Activated T-helper 1 cell treated with anti-CD3 and anti-CD28 coated beads, Interleukin-12 subunit alpha, Interleukin-12 subunit beta, Interleukin-2, Interleukin-4 antibody, amounts not matched to agents 30 ng/mL and 10 ng/mL and 1 ng/mL, durations not matched to agents 14 hours and 24 hours and 36 hours (primary cell): ENCODE measurements at regions not wholly inside any gene's neighbourhood (a gene's known extent, or its start where the extent isn't known, plus 50 kb on each side); places are given as distances from the start of the nearest gene placed in this dataset.

ENCODE experiments used
- DNase-seq: peaks from one replicate; pipeline ENCODE4 v3.0.0; 2021; ENCODE audit warnings: low spot score
- H3K27ac Mint-ChIP-seq: one replicate; pipeline ENCODE4 v1.8.0; 2021; ENCODE audit warnings: mild to moderate bottlenecking, mixed read lengths
- H3K27me3 Mint-ChIP-seq: one replicate; pipeline ENCODE4 v1.8.0; 2022; ENCODE audit warnings: mild to moderate bottlenecking, moderate library complexity, mixed read lengths; ENCODE audit not compliant: insufficient read depth
- H3K36me3 Mint-ChIP-seq: one replicate; pipeline ENCODE4 v1.8.0; 2021; ENCODE audit warnings: low read depth, mixed read lengths
- H3K4me1 Mint-ChIP-seq: one replicate; pipeline ENCODE4 v1.8.0; 2021; ENCODE audit warnings: low read depth, mixed read lengths
- H3K4me3 Mint-ChIP-seq: one replicate; pipeline ENCODE4 v1.8.0; 2021; ENCODE audit warnings: mild to moderate bottlenecking, moderate library complexity, mixed read lengths
- H3K9me3 Mint-ChIP-seq: one replicate; pipeline ENCODE4 v1.8.0; 2021; ENCODE audit warnings: mixed read lengths
- intact Hi-C: fragments of 100-400 bp; cut with micrococcal nuclease; formaldehyde crosslinking; loops from one replicate; pipeline ENCODE4 v1.15.1; 2024

DNA sequence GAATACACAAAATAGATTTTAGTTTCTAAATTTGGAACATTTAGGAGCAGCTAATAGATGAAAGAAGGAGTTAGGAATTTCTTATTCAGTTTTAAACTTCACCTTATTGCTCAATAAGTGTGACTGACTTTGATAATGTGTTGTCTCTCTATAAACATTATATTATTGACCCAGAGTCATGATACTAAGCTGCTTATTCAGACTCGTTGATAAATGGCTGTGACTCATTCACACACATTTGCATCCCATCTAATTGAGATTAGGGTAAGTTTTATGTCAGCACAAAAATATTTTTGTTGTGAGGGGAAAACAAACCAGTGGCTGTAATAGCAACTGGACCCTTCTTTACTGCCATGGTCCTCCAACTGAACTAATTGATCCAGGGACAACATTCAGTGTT is 137.6 kb downstream of the GOLIM4 start:
- DNase-seq: no peak
- Mint-ChIP-seq H3K4me3 (no peak overlapping the region), H3K27ac (no peak overlapping the region), H3K27me3 (no peaks in the 10 kb centered on the region), H3K4me1 (no peaks in the 10 kb centered on the region), H3K36me3 (no peaks in the 10 kb centered on the region), H3K9me3 (no peaks in the 10 kb centered on the region)
- intact Hi-C loops: no loop called here

- intact Hi-C loops: no loop called here
- Mint-ChIP-seq H3K27ac (no peak overlapping the region), H3K27me3 (no peaks in the 10 kb centered on the region), H3K36me3 (no peaks in the 10 kb centered on the region), H3K4me1 (no peaks in the 10 kb centered on the region), H3K9me3 (no peaks in the 10 kb centered on the region), H3K4me3 (no peak overlapping the region)
- DNase-seq: no peak
These were observed 142.8 kb downstream of the GOLIM4 start for GRCh38 chr3:167952969-167953368.

- H3K4me1 Mint-ChIP-seq: no peaks in the 10 kb centered on the region
- no peak overlapping the region for H3K27ac Mint-ChIP-seq
- no peaks in the 10 kb centered on the region for H3K9me3 Mint-ChIP-seq
- DNase-seq: no peak
- no peaks in the 10 kb centered on the region for H3K36me3 Mint-ChIP-seq
- intact Hi-C loops: no loop called here
- no peak overlapping the region for H3K4me3 Mint-ChIP-seq
- peaks cover 2% of the 10 kb centered on the region for H3K27me3 Mint-ChIP-seq
These were observed 145.5 kb downstream of the GOLIM4 start for GRCh38 chr3:167950212-167950611.

GRCh38 chr3:167941234-167941995 is 154.3 kb downstream of the GOLIM4 start:
- peaks cover 4% of the 10 kb centered on the region for H3K4me1 Mint-ChIP-seq
- H3K27ac Mint-ChIP-seq: no peak overlapping the region
- no peak for DNase-seq
- H3K36me3 Mint-ChIP-seq: no peaks in the 10 kb centered on the region
- H3K9me3 Mint-ChIP-seq: no peaks in the 10 kb centered on the region
- H3K27me3 Mint-ChIP-seq: peaks cover 6% of the 10 kb centered on the region
- no peak overlapping the region for H3K4me3 Mint-ChIP-seq
- intact Hi-C loops: no loop called here

DNA sequence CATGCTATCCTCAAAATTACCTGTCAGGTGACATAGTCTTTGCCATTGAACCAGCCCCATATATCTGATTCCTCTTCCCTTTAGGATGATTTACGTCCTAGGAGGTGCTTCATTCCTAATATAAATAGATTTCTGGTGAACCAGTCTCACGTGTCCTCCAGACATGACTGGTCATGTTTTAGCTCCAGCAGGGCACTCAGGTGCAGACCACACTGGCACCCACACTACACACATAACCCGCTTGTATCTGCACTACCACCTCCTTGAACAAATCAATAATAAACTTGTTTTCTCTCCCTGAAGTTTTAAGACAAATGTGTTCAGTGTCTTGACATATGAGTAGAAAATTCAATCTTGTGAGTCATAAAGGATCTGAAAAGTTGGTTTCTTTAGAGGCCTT is 155.5 kb downstream of the GOLIM4 start:
- intact Hi-C loops: no loop called here
- DNase-seq: no peak

DNA sequence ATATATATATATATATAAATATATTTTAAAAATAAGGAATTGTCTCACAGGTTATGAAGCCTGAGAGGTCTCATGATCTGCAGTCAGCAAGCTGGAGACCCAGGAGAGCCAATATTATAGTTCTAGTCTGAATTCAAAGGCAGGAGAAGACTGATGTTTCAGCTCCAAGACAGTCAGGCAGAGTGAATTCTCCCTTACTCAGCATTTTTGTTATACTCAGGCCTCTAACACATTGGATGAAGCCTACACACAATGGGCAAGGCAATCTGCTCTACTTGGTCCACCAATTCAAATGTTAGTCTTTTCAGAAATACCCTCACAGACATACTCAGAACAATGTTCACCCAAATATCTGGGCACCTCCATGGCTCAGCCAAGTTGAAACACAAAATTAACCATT is 157.2 kb downstream of the GOLIM4 start:
- no peaks in the 10 kb centered on the region for H3K36me3 Mint-ChIP-seq
- no peak for DNase-seq
- intact Hi-C loops: no loop called here
- no peaks in the 10 kb centered on the region for H3K9me3 Mint-ChIP-seq
- H3K4me3 Mint-ChIP-seq: no peak overlapping the region
- H3K4me1 Mint-ChIP-seq: peaks cover 4% of the 10 kb centered on the region
- no peak overlapping the region for H3K27ac Mint-ChIP-seq
- H3K27me3 Mint-ChIP-seq: peaks cover 6% of the 10 kb centered on the region

More for the DNA sequence above, 155.5 kb downstream of the GOLIM4 start:
- Mint-ChIP-seq H3K27me3 (peaks cover 6% of the 10 kb centered on the region), H3K36me3 (no peaks in the 10 kb centered on the region), H3K9me3 (no peaks in the 10 kb centered on the region), H3K27ac (no peak overlapping the region), H3K4me3 (no peak overlapping the region), H3K4me1 (peaks cover 4% of the 10 kb centered on the region)

DNA sequence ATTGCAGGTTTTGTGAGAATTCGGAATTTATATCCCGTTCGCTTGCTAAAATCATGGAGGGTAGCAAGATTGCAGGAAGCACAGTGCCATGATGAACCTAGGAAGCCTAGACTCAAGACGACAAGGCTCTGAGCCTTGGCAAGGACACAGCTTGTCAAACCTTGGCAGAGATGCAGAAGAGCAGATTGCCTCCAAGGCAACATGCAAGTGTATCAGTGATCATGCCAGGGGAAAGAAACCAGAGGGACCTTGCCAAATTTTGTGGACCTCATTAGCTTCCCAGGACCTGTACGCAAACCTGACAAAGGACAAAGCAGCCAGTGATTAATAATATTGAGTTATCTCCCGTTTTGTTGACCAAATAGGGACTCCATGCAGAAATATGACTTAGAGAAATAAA is 159.7 kb downstream of the GOLIM4 start:
- H3K36me3 Mint-ChIP-seq: no peaks in the 10 kb centered on the region
- H3K4me3 Mint-ChIP-seq: no peak overlapping the region
- no peak for DNase-seq
- intact Hi-C loops: no loop called here
- no peaks in the 10 kb centered on the region for H3K27me3 Mint-ChIP-seq
- no peaks in the 10 kb centered on the region for H3K9me3 Mint-ChIP-seq
- no peaks in the 10 kb centered on the region for H3K4me1 Mint-ChIP-seq
- no peak overlapping the region for H3K27ac Mint-ChIP-seq

DNA sequence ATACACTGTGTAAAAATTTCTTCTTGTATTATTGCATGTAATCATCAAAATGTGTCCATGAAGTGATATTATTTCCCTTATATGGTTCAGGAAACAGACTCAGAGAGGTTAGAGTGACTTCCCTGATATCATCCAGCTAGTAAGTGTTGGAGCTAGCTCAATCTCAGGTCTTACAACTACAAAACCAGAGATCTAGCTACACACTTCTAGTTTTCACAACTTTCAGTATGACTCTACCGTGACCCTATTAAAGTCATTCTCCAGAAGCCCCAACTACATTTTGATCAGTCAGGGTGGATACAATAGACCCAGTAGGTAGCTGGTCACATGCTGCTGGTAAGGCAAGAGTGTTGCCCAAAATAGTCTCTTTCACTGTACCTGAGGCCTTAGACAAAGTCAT is 165.3 kb downstream of the GOLIM4 start:
- intact Hi-C loops: no loop called here
- Mint-ChIP-seq H3K4me1 (no peaks in the 10 kb centered on the region), H3K27me3 (no peaks in the 10 kb centered on the region), H3K27ac (no peak overlapping the region), H3K9me3 (no peaks in the 10 kb centered on the region), H3K36me3 (no peaks in the 10 kb centered on the region), H3K4me3 (no peak overlapping the region)
- no peak for DNase-seq

DNA sequence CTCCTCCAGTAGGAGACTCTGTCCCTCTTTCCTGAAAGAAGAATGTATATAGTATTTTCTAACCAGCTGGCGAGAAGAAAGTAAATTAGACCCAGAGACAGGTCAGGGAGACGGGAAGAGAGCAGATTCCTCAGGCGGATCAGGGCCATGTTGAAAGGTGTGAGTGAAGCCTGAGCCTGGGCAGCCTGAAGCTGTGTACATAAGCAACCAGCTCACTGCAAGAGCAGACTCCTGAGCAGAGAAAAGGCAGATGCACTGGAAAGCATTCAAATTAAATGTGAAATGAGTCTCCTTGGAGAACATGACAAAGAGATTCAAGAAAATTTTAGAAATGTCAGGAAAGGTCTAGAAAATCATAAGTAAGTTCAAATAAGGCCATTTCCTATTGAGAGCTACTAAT is 165.8 kb downstream of the GOLIM4 start:
- no peaks in the 10 kb centered on the region for H3K36me3 Mint-ChIP-seq
- intact Hi-C loops: no loop called here
- H3K4me1 Mint-ChIP-seq: no peaks in the 10 kb centered on the region
- H3K9me3 Mint-ChIP-seq: no peaks in the 10 kb centered on the region
- no peak for DNase-seq
- H3K4me3 Mint-ChIP-seq: no peak overlapping the region
- H3K27ac Mint-ChIP-seq: no peak overlapping the region
- no peaks in the 10 kb centered on the region for H3K27me3 Mint-ChIP-seq

DNA sequence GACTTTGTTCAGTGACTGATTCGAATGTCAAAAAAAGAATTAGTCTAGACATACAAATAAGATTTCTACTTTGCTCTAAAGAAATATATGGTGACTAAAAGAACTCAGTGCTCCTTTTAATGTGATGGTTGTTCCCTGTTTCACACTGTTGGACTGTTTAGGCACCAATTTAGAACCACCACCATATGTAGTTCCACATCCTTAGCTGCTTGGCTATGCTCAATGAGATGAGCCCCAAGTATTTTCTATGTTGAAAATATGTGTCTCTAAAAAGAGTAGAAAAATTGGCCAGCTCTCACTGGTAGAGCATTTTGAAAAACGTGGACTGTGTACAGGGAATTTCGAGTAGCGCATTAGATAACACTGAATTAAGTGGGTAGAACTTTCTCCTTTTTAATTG is 167.3 kb downstream of the GOLIM4 start:
- H3K9me3 Mint-ChIP-seq: no peaks in the 10 kb centered on the region
- H3K36me3 Mint-ChIP-seq: no peaks in the 10 kb centered on the region
- DNase-seq: no peak
- intact Hi-C loops: loop anchor here (1.0 kb wide), 2 partner anchors 112 to 237 kb away; no protein-coding TSS in a partner anchor
- no peak overlapping the region for H3K27ac Mint-ChIP-seq
- H3K4me1 Mint-ChIP-seq: no peaks in the 10 kb centered on the region
- H3K27me3 Mint-ChIP-seq: no peaks in the 10 kb centered on the region
- H3K4me3 Mint-ChIP-seq: no peak overlapping the region

DNA sequence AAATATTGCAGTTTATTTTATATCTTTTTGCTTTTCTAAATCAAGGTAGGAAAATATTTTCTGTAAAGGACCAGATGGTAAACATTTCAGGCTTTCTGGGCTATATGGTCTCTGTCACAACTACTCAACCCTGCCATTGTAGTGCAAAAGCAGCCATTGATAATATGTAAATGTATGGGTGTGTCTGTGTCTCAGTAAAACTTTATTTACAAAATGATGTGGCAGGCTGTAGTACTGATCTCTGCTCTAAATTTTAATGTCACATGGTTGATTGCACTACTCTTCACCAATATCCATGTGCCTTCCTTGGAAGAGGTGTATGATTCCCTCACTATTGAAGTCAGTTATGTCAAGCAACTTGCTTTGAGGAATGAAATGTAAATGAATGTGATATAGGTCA is 175.0 kb downstream of the GOLIM4 start:
- H3K4me3 Mint-ChIP-seq: no peak overlapping the region
- no peak for DNase-seq
- no peaks in the 10 kb centered on the region for H3K4me1 Mint-ChIP-seq
- no peaks in the 10 kb centered on the region for H3K36me3 Mint-ChIP-seq
- no peaks in the 10 kb centered on the region for H3K27me3 Mint-ChIP-seq
- no peak overlapping the region for H3K27ac Mint-ChIP-seq
- no peaks in the 10 kb centered on the region for H3K9me3 Mint-ChIP-seq
- intact Hi-C loops: no loop called here

DNA sequence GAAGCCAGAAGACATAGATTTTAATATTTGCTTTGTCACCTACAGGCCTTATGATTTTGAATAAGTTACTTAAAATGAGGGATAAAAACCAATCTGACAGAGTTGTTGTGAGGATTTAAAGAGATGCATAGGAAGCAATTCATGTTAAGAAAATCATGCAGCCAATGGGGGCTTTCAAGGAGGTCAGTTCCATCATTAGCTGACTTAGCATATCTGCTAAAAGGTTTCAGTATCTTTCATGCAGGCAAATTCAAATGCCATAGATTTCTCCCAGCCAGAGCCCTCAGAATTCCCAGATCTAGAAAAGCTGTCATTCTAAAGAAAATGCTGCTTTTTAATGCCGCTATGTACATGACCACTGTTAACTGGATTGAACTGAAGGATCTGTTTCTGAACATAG is 176.1 kb downstream of the GOLIM4 start:
- H3K4me1 Mint-ChIP-seq: no peaks in the 10 kb centered on the region
- DNase-seq: no peak
- no peaks in the 10 kb centered on the region for H3K36me3 Mint-ChIP-seq
- no peaks in the 10 kb centered on the region for H3K27me3 Mint-ChIP-seq
- H3K27ac Mint-ChIP-seq: no peak overlapping the region
- intact Hi-C loops: no loop called here
- H3K4me3 Mint-ChIP-seq: no peak overlapping the region
- H3K9me3 Mint-ChIP-seq: no peaks in the 10 kb centered on the region

DNA sequence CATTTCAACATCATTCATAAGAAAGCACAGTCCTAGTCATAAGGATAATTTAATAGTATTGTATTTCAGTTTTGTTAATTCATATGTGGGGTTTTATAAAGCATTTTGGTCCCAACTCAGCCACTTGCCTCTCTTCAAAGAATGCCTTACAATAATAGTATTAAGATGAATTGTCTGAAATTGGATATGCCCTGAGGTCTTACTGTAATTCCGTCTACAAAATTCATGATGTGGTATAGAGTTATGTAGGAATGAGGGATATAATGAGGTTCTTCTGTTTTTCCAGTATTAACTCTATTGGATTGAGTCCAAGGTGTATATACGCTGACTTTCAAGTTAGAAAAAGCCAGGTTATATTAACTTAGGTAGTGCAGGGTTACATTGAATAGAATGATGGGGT is 177.0 kb downstream of the GOLIM4 start:
- Mint-ChIP-seq H3K9me3 (no peaks in the 10 kb centered on the region), H3K4me3 (no peak overlapping the region), H3K36me3 (no peaks in the 10 kb centered on the region), H3K27ac (no peak overlapping the region), H3K27me3 (no peaks in the 10 kb centered on the region), H3K4me1 (no peaks in the 10 kb centered on the region)
- DNase-seq: no peak
- intact Hi-C loops: no loop called here

GRCh38 chr3:167918008-167918596 is 177.6 kb downstream of the GOLIM4 start:
- Mint-ChIP-seq H3K4me1 (no peaks in the 10 kb centered on the region), H3K4me3 (no peak overlapping the region), H3K9me3 (no peaks in the 10 kb centered on the region), H3K27me3 (no peaks in the 10 kb centered on the region), H3K36me3 (no peaks in the 10 kb centered on the region), H3K27ac (no peak overlapping the region)
- intact Hi-C loops: no loop called here
- DNase-seq: no peak
